ENCODE measurements at regions not wholly inside any gene's neighbourhood (a gene's known extent, or its start where the extent isn't known, plus 50 kb on each side); places are given as distances from the start of the nearest gene placed in this dataset.
"Not testable (repeated sequence)": the region's sequence is repeated elsewhere in the genome, so short reads cannot be mapped to it uniquely, and the experiment has no call there.

DNA sequence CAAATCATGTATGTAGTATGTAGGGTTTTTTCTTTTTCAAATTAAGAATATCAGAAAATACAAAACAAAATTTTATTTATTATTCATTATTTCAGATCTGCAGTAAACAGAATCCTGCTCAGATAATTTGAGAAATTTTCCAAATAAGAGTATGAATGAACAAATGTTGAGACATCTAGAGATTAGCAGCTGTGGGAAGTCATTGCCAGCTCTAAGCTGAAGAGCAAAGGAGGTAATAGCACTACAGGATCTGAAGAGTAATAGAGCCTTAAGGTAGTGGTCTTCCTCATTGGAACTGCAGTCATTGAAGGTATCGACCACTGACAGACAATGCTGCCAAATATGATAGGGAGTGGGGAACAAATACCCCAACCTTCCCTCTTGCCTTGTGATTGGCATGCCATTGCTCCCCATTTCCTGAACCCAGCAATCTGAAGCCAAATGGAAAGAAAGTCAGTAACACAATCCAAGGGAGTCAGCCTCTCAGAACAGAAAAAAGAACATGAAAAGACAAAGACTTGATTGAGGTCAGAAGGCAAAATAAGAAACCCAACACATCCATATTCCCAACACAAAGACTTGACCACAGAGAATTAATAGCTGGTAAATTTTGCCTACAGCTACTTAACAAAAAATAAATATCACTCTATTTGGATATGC is 963.4 kb upstream of the ADAMTS5 start:
- TF ChIP-seq, protein P1, sequence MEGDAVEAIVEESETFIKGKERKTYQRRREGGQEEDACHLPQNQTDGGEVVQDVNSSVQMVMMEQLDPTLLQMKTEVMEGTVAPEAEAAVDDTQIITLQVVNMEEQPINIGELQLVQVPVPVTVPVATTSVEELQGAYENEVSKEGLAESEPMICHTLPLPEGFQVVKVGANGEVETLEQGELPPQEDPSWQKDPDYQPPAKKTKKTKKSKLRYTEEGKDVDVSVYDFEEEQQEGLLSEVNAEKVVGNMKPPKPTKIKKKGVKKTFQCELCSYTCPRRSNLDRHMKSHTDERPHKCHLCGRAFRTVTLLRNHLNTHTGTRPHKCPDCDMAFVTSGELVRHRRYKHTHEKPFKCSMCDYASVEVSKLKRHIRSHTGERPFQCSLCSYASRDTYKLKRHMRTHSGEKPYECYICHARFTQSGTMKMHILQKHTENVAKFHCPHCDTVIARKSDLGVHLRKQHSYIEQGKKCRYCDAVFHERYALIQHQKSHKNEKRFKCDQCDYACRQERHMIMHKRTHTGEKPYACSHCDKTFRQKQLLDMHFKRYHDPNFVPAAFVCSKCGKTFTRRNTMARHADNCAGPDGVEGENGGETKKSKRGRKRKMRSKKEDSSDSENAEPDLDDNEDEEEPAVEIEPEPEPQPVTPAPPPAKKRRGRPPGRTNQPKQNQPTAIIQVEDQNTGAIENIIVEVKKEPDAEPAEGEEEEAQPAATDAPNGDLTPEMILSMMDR (conservative IDR thresholded peaks at IDR 0.05; ENCODE audit: low read depth, low read length), result not testable (repeated sequence)
- not testable (repeated sequence) for TF ChIP-seq EZH2 (IDR thresholded peaks at IDR 0.05; ENCODE audit: borderline replicate concordance, low read depth, low read length, poor library complexity, severe bottlenecking)

Measured in A673 (cell line).